H9 (cell line): ENCODE measurements at regions not wholly inside any gene's neighbourhood (a gene's known extent, or its start where the extent isn't known, plus 50 kb on each side); places are given as distances from the start of the nearest gene placed in this dataset.

Source experiments
- DNase-seq: peaks from one replicate; pipeline ENCODE4 v3.0.0-alpha.2; 2017
- H2AFZ ChIP-seq: one replicate; pipeline ENCODE4 v1.6.1; 2013; ENCODE audit warnings: mild to moderate bottlenecking, low read length, control low read depth, moderate library complexity
- H2AK5ac ChIP-seq: 2 replicates; pipeline ENCODE4 v1.6.1; 2013; ENCODE audit warnings: low read length, control low read depth, mixed read lengths; ENCODE audit not compliant: insufficient read length
- H2BK120ac ChIP-seq: one replicate; pipeline ENCODE4 v1.6.1; 2013; ENCODE audit warnings: low read depth, mild to moderate bottlenecking, low read length, control low read depth, inconsistent platforms; ENCODE audit not compliant: poor library complexity, severe bottlenecking
- H2BK12ac ChIP-seq: 2 replicates; pipeline ENCODE4 v1.6.1; 2013; ENCODE audit warnings: low read length, control low read depth, mixed read lengths, low read depth; ENCODE audit not compliant: insufficient read length
- H2BK15ac ChIP-seq: 2 replicates; pipeline ENCODE4 v1.6.1; 2013; ENCODE audit warnings: low read depth, low read length, control low read depth
- H2BK20ac ChIP-seq: one replicate; pipeline ENCODE4 v1.6.1; 2013; ENCODE audit warnings: low read depth, mild to moderate bottlenecking, low read length, control low read depth, inconsistent platforms; ENCODE audit not compliant: poor library complexity, severe bottlenecking
- H2BK5ac ChIP-seq: 2 replicates; pipeline ENCODE4 v1.6.1; 2013; ENCODE audit warnings: low read length, control low read depth, mixed read lengths; ENCODE audit not compliant: insufficient read length
- H3K14ac ChIP-seq: 2 replicates; pipeline ENCODE4 v1.6.1; 2013; ENCODE audit warnings: low read length, control low read depth; ENCODE audit not compliant: insufficient read depth
- H3K18ac ChIP-seq: 2 replicates; pipeline ENCODE4 v1.6.1; 2013; ENCODE audit warnings: low read depth, mild to moderate bottlenecking, mixed read lengths, low read length, control low read depth; ENCODE audit not compliant: insufficient read length
- H3K23ac ChIP-seq: 2 replicates; pipeline ENCODE4 v1.6.1; 2013; ENCODE audit warnings: low read length, control low read depth, mixed read lengths, low read depth; ENCODE audit not compliant: insufficient read length
- H3K23me2 ChIP-seq: 2 replicates; pipeline ENCODE4 v1.6.1; 2013; ENCODE audit warnings: low read depth, mild to moderate bottlenecking, mixed read lengths, low read length, control low read depth; ENCODE audit not compliant: insufficient read length, poor library complexity, severe bottlenecking
- H3K27ac ChIP-seq: 2 replicates; pipeline ENCODE4 v1.5.1; 2013; ENCODE audit warnings: low read length, control low read depth, mixed read lengths, low read depth; ENCODE audit not compliant: insufficient read length
- H3K27me3 ChIP-seq: 2 replicates; pipeline ENCODE4 v1.6.1; 2013; ENCODE audit warnings: low read length, control low read depth, inconsistent platforms; ENCODE audit not compliant: insufficient read depth
- H3K4ac ChIP-seq: 2 replicates; pipeline ENCODE4 v1.6.1; 2013; ENCODE audit warnings: low read depth, mild to moderate bottlenecking, control low read depth, inconsistent platforms, low read length, moderate library complexity
- H3K4me1 ChIP-seq: 2 replicates; pipeline ENCODE4 v1.6.1; 2013; ENCODE audit warnings: low read length, control low read depth, inconsistent platforms; ENCODE audit not compliant: insufficient read depth
- H3K4me2 ChIP-seq: 2 replicates; pipeline ENCODE4 v1.6.1; 2013; ENCODE audit warnings: low read length, control low read depth, mixed read lengths; ENCODE audit not compliant: insufficient read length, insufficient read depth
- H3K56ac ChIP-seq: 2 replicates; pipeline ENCODE4 v1.6.1; 2013; ENCODE audit warnings: low read depth, mild to moderate bottlenecking, mixed read lengths, low read length, control low read depth; ENCODE audit not compliant: insufficient read length
- H3K79me1 ChIP-seq: 2 replicates; pipeline ENCODE4 v1.6.1; 2013; ENCODE audit warnings: low read depth, mild to moderate bottlenecking, moderate library complexity, low read length, control low read depth, inconsistent platforms; ENCODE audit not compliant: insufficient read depth, poor library complexity, severe bottlenecking
- H3K79me2 ChIP-seq: 2 replicates; pipeline ENCODE4 v1.6.1; 2013; ENCODE audit warnings: low read length, control low read depth, inconsistent platforms; ENCODE audit not compliant: insufficient read depth
- H3K9ac ChIP-seq: 2 replicates; pipeline ENCODE4 v1.6.1; 2013; ENCODE audit warnings: low read length, control low read depth, mixed read lengths; ENCODE audit not compliant: insufficient read length; ENCODE audit errors: extremely low read depth
- H3K9me3 ChIP-seq: one replicate; pipeline ENCODE4 v1.6.1; 2013; ENCODE audit warnings: low read depth, low read length, inconsistent platforms; ENCODE audit not compliant: control insufficient read depth
- H3T11ph ChIP-seq: one replicate; pipeline ENCODE4 v1.6.1; 2013; ENCODE audit warnings: mild to moderate bottlenecking, low read length, control low read depth, inconsistent platforms
- H4K20me1 ChIP-seq: one replicate; pipeline ENCODE4 v1.6.1; 2013; ENCODE audit not compliant: control insufficient read depth, insufficient read length, insufficient read depth
- H4K5ac ChIP-seq: 2 replicates; pipeline ENCODE4 v1.6.1; 2013; ENCODE audit warnings: low read depth, mild to moderate bottlenecking, mixed read lengths, low read length, control low read depth; ENCODE audit not compliant: insufficient read length
- H4K8ac ChIP-seq: replicated peaks from 2 replicates; pipeline ENCODE4 v1.6.1; 2013; ENCODE audit warnings: low read length, control low read depth, mixed read lengths, low read depth; ENCODE audit not compliant: insufficient read length
- H4K91ac ChIP-seq: 2 replicates; pipeline ENCODE4 v1.6.1; 2013; ENCODE audit warnings: low read depth, mild to moderate bottlenecking, moderate library complexity, mixed read lengths, low read length, control low read depth; ENCODE audit not compliant: insufficient read length
- H3K27ac Mint-ChIP-seq, 3 experiments: 2 replicates in 2 of 3; 3 replicates in 1 of 3; pipeline ENCODE4 v1.8.0; 2020 to 2021; ENCODE audit warnings: mixed read lengths in 3 of 3, mild to moderate bottlenecking in 1 of 3, moderate library complexity in 1 of 3
- H3K27me3 Mint-ChIP-seq: 2 replicates; pipeline ENCODE4 v1.8.0; 2021; ENCODE audit warnings: low read depth, mild to moderate bottlenecking, moderate library complexity, mixed read lengths
- H3K36me3 Mint-ChIP-seq, 3 experiments: 2 replicates in 2 of 3; 3 replicates in 1 of 3; pipeline ENCODE4 v1.8.0; 2020 to 2021; ENCODE audit warnings: low read depth in 3 of 3, mixed read lengths in 3 of 3; ENCODE audit not compliant: insufficient read depth in 1 of 3
- H3K4me1 Mint-ChIP-seq, 2 experiments: 2 replicates each; pipeline ENCODE4 v1.8.0; 2020; ENCODE audit warnings: mixed read lengths in 2 of 2
- H3K4me3 Mint-ChIP-seq, 2 experiments: 2 replicates in 1 of 2; 3 replicates in 1 of 2; pipeline ENCODE4 v1.8.0; 2020 to 2021; ENCODE audit warnings: mild to moderate bottlenecking in 2 of 2, mixed read lengths in 2 of 2, moderate library complexity in 1 of 2
- H3K9me3 Mint-ChIP-seq, 2 experiments: 2 replicates in 1 of 2; 3 replicates in 1 of 2; pipeline ENCODE4 v1.8.0; 2020; ENCODE audit warnings: mild to moderate bottlenecking in 2 of 2, mixed read lengths in 2 of 2, moderate library complexity in 1 of 2
- WGBS: extraction: QIAGEN DNeasy Blood & Tissue Kit; methylation state at CpG from one replicate; pipeline ENCODE4 v1.1.7; 2013; ENCODE audit warnings: missing lambda C conversion rate, low lambda C conversion rate, mixed read lengths; ENCODE audit not compliant: insufficient read length; ENCODE audit errors: extremely low coverage; 5-methylcytosine and 5-hydroxymethylcytosine counted together
- TF ChIP-seq, protein P1 (sequence below): fragments of 200-600 bp; sonication (generic); conservative IDR thresholded peaks from 3 replicates; pipeline ENCODE4 v1.8.0; 2021; ENCODE audit warnings: antibody characterized with exemption, mild to moderate bottlenecking

DNA sequence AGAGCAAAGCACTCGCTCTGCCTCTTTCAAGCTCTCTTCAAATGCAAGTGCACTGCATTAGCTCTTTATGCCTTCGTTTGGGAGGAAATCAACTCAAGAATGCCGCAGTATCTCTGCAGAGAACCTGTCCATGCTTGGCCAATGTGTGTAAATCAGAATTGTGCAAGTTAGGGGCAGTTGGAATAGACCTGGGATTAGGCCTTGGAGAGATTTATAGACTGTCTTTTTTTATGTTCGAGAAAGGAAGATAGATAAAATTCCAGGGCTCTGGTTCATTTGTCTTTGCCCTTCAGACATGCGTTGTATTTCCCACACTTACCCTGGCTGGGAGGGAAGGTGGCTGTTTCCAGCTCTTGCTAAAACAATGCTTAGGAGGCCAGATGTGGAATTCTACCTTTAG is 163.7 kb downstream of the MOBP start:
- H3K27ac ChIP-seq: no peak overlapping the region
- H4K20me1 ChIP-seq: no peaks in the 10 kb centered on the region
- no peak overlapping the region for H4K91ac ChIP-seq
- H4K8ac ChIP-seq: no peak overlapping the region
- H3K27me3 ChIP-seq: no peaks in the 10 kb centered on the region
- H2BK20ac ChIP-seq: no peak overlapping the region
- Mint-ChIP-seq H3K9me3 (peaks cover 0 to 9% of the 10 kb centered on the region in 2 experiments), H3K36me3 (peaks cover 0 to 4% (median 0%) of the 10 kb centered on the region in 3 experiments; a peak in 1 of 7 replicates), H3K27ac (no peak overlapping the region), H3K4me3 (no peak overlapping the region), H3K27me3 (no peaks in the 10 kb centered on the region), H3K4me1 (peaks cover 11 to 19% of the 10 kb centered on the region in 2 experiments)
- no peak for DNase-seq
- no peaks in the 10 kb centered on the region for H3K9me3 ChIP-seq
- no peak overlapping the region for H2BK120ac ChIP-seq
- H3K56ac ChIP-seq: no peak overlapping the region
- no peak overlapping the region for H3K9ac ChIP-seq
- no peaks in the 10 kb centered on the region for H3K79me2 ChIP-seq
- WGBS: no CpG with 5 or more reads among the region's 5 CpGs
- no peak overlapping the region for H3K4me2 ChIP-seq
- no peak overlapping the region for H4K5ac ChIP-seq
- H3K79me1 ChIP-seq: no peaks in the 10 kb centered on the region
- no peak overlapping the region for H3K23ac ChIP-seq
- no peak overlapping the region for H3K18ac ChIP-seq
- no peak overlapping the region for H3K4ac ChIP-seq
- H2BK15ac ChIP-seq: no peak overlapping the region
- H3T11ph ChIP-seq: no peak overlapping the region
- no peak overlapping the region for H3K14ac ChIP-seq
- H2BK5ac ChIP-seq: no peak overlapping the region
- no peak overlapping the region for H2BK12ac ChIP-seq
- H3K4me1 ChIP-seq: peaks cover 5% of the 10 kb centered on the region; the same call in 1 of the 2 replicates
- TF ChIP-seq, protein P1, sequence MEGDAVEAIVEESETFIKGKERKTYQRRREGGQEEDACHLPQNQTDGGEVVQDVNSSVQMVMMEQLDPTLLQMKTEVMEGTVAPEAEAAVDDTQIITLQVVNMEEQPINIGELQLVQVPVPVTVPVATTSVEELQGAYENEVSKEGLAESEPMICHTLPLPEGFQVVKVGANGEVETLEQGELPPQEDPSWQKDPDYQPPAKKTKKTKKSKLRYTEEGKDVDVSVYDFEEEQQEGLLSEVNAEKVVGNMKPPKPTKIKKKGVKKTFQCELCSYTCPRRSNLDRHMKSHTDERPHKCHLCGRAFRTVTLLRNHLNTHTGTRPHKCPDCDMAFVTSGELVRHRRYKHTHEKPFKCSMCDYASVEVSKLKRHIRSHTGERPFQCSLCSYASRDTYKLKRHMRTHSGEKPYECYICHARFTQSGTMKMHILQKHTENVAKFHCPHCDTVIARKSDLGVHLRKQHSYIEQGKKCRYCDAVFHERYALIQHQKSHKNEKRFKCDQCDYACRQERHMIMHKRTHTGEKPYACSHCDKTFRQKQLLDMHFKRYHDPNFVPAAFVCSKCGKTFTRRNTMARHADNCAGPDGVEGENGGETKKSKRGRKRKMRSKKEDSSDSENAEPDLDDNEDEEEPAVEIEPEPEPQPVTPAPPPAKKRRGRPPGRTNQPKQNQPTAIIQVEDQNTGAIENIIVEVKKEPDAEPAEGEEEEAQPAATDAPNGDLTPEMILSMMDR: no peak
- H3K23me2 ChIP-seq: no peaks in the 10 kb centered on the region
- peak overlapping the region; percentile 32 for H2AFZ ChIP-seq
- no peak overlapping the region for H2AK5ac ChIP-seq
